H1 (cell line): ENCODE measurements at regions not wholly inside any gene's neighbourhood (a gene's known extent, or its start where the extent isn't known, plus 50 kb on each side); places are given as distances from the start of the nearest gene placed in this dataset.

Experiments
- CTCF ChIA-PET: fragments of 300-600 bp; sonication (Branson Sonifier 250); formaldehyde crosslinking; loops from one replicate; lab custom pipeline; 2021; ENCODE audit not compliant: partially characterized antibody; lab: Charles Lee
- POLR2A ChIA-PET: fragments of 300-600 bp; sonication (Branson Sonifier 250); formaldehyde crosslinking; loops from one replicate; lab custom pipeline; 2021; ENCODE audit warnings: inconsistent platforms; ENCODE audit not compliant: partially characterized antibody; lab: Charles Lee
- DNase-seq, 2 experiments: peaks; one replicate each; pipeline versions ENCODE4 v3.0.0 to v3.0.0-alpha.2; 2010 to 2022; ENCODE audit warnings: low spot score in 2 of 2, low read depth in 1 of 2, mixed read lengths in 1 of 2
- FAIRE-seq: peaks from 2 replicates; lab custom pipeline; 2011; peaks lifted over from hg19 to GRCh38; lab: Jason Lieb, UNC
- H2AFZ ChIP-seq: 2 replicates; pipeline ENCODE4 v1.8.1; 2012; ENCODE audit warnings: low read length, inconsistent platforms
- H2AK5ac ChIP-seq: 2 replicates; pipeline ENCODE4 v1.6.1; 2013; ENCODE audit warnings: low read depth, low read length
- H2BK120ac ChIP-seq: replicated peaks from 2 replicates; pipeline ENCODE3; 2013; ENCODE audit warnings: low read depth, low read length, inconsistent platforms
- H2BK12ac ChIP-seq: 2 replicates; pipeline ENCODE4 v1.6.1; 2013; ENCODE audit warnings: low read depth, low read length
- H2BK15ac ChIP-seq: 2 replicates; pipeline ENCODE4 v1.6.1; 2013; ENCODE audit warnings: low read length
- H2BK20ac ChIP-seq: 2 replicates; pipeline ENCODE4 v1.6.1; 2013; ENCODE audit warnings: low read length
- H2BK5ac ChIP-seq: 2 replicates; pipeline ENCODE4 v1.6.1; 2013; ENCODE audit warnings: low read depth, low read length
- H3K14ac ChIP-seq: 2 replicates; pipeline ENCODE4 v1.6.1; 2013; ENCODE audit warnings: inconsistent platforms; ENCODE audit not compliant: insufficient read length
- H3K18ac ChIP-seq: 2 replicates; pipeline ENCODE4 v1.6.1; 2013; ENCODE audit warnings: low read length; ENCODE audit errors: extremely low read depth
- H3K23ac ChIP-seq: 2 replicates; pipeline ENCODE4 v1.6.1; 2013; ENCODE audit warnings: inconsistent platforms; ENCODE audit not compliant: insufficient read length
- H3K23me2 ChIP-seq: 2 replicates; pipeline ENCODE4 v1.6.1; 2013; ENCODE audit warnings: low read depth, low read length
- H3K27ac ChIP-seq: 2 replicates; pipeline ENCODE4 v1.6.1; 2011; ENCODE audit warnings: low read depth, low read length, inconsistent platforms
- H3K27me3 ChIP-seq, 4 experiments: replicated peaks in 1 of 4; 1 replicate in 1 of 4; 2 replicates in 3 of 4; pipeline versions ENCODE4 v1.6.1 to v1.8.1; 2011 to 2013; ENCODE audit warnings: low read length in 3 of 4, mild to moderate bottlenecking in 3 of 4, inconsistent platforms in 2 of 4, mixed read lengths in 2 of 4, moderate library complexity in 1 of 4; ENCODE audit not compliant: control insufficient read depth in 3 of 4, insufficient read depth in 3 of 4; ENCODE audit errors: extremely low read depth in 1 of 4
- H3K36me3 ChIP-seq, 4 experiments: 2 replicates each; pipeline versions ENCODE4 v1.6.1 to v1.8.1; 2011 to 2013; ENCODE audit warnings: mild to moderate bottlenecking in 4 of 4, low read length in 3 of 4, moderate library complexity in 2 of 4, control low read depth in 1 of 4, inconsistent platforms in 1 of 4; ENCODE audit not compliant: insufficient read depth in 4 of 4, control insufficient read depth in 2 of 4
- H3K4ac ChIP-seq: replicated peaks from 2 replicates; pipeline ENCODE3; 2013; ENCODE audit warnings: low read length, low read depth, mixed read lengths, inconsistent platforms; ENCODE audit not compliant: insufficient read length
- H3K4me1 ChIP-seq, 4 experiments: replicated peaks in 1 of 4; 1 replicate in 1 of 4; 2 replicates in 3 of 4; pipeline versions ENCODE4 v1.6.1 to v1.8.1; 2011 to 2013; ENCODE audit warnings: low read length in 3 of 4, inconsistent platforms in 2 of 4, mixed read lengths in 1 of 4; ENCODE audit not compliant: insufficient read depth in 4 of 4, control insufficient read depth in 3 of 4
- H3K4me2 ChIP-seq, 2 experiments: 2 replicates each; pipeline versions ENCODE4 v1.6.1 to v1.8.1; 2011 to 2013; ENCODE audit warnings: low read depth in 2 of 2, low read length in 2 of 2, control low read depth in 1 of 2, inconsistent platforms in 1 of 2, mild to moderate bottlenecking in 1 of 2; ENCODE audit not compliant: insufficient read depth in 1 of 2
- H3K4me3 ChIP-seq, 4 experiments: fragments of 200-600, 300-600 bp in 1 of 4; sonication (generic), shearing (Covaris generic), sonication (Bioruptor Twin) in 1 of 4; 2 replicates each; pipeline versions ENCODE4 v1.5.1 to v1.8.1; 2011 to 2016; ENCODE audit warnings: low read length in 4 of 4, low read depth in 3 of 4, control low read depth in 2 of 4, inconsistent platforms in 2 of 4, mild to moderate bottlenecking in 2 of 4, mixed read lengths in 1 of 4, moderate library complexity in 1 of 4; ENCODE audit not compliant: insufficient read depth in 2 of 4; ENCODE audit errors: extremely low read depth in 1 of 4
- H3K56ac ChIP-seq: replicated peaks from 2 replicates; pipeline ENCODE3; 2013; ENCODE audit warnings: low read depth, mild to moderate bottlenecking, mixed read lengths, low read length, inconsistent platforms; ENCODE audit not compliant: insufficient read length
- H3K79me1 ChIP-seq: 2 replicates; pipeline ENCODE4 v1.6.1; 2013; ENCODE audit warnings: low read depth, low read length, control low read depth
- H3K79me2 ChIP-seq, 2 experiments: 2 replicates each; pipeline versions ENCODE4 v1.6.1 to v1.8.1; 2012 to 2013; ENCODE audit warnings: low read length in 2 of 2, mild to moderate bottlenecking in 2 of 2, inconsistent platforms in 1 of 2; ENCODE audit not compliant: insufficient read depth in 2 of 2, control insufficient read depth in 1 of 2
- H3K9ac ChIP-seq, 4 experiments: replicated peaks in 1 of 4; 1 replicate in 1 of 4; 2 replicates in 3 of 4; pipeline versions ENCODE4 v1.6.1 to v1.8.1; 2011 to 2013; ENCODE audit warnings: low read depth in 3 of 4, low read length in 3 of 4, control low read depth in 2 of 4, mild to moderate bottlenecking in 2 of 4, moderate library complexity in 2 of 4, inconsistent platforms in 1 of 4; ENCODE audit errors: extremely low read depth in 1 of 4
- H3K9me3 ChIP-seq, 2 experiments: 2 replicates each; pipeline versions ENCODE4 v1.6.1 to v1.8.1; 2012 to 2013; ENCODE audit warnings: mild to moderate bottlenecking in 2 of 2, moderate library complexity in 2 of 2, control low read depth in 1 of 2, inconsistent platforms in 1 of 2, low read depth in 1 of 2, low read length in 1 of 2, mixed read lengths in 1 of 2; ENCODE audit not compliant: insufficient read depth in 2 of 2
- H4K20me1 ChIP-seq, 2 experiments: replicated peaks in 1 of 2; 2 replicates each; pipeline versions ENCODE3 to v1.8.1; 2011 to 2013; ENCODE audit warnings: inconsistent platforms in 2 of 2, low read length in 2 of 2, mild to moderate bottlenecking in 1 of 2; ENCODE audit not compliant: insufficient read depth in 2 of 2, control insufficient read depth in 1 of 2
- H4K5ac ChIP-seq: 2 replicates; pipeline ENCODE4 v1.6.1; 2013; ENCODE audit warnings: low read length, low read depth, mixed read lengths, inconsistent platforms; ENCODE audit not compliant: insufficient read length
- H4K8ac ChIP-seq: 2 replicates; pipeline ENCODE4 v1.8.0; 2013; ENCODE audit warnings: mild to moderate bottlenecking, moderate library complexity, low read length, inconsistent platforms; ENCODE audit not compliant: insufficient read depth; ENCODE audit errors: extremely low read depth
- H4K91ac ChIP-seq: replicated peaks from 2 replicates; pipeline ENCODE3; 2013; ENCODE audit warnings: low read length, mixed read lengths, inconsistent platforms; ENCODE audit not compliant: insufficient read length
- ATF2 ChIP-seq: IDR thresholded peaks from 2 replicates; pipeline ENCODE4 v1.6.1; 2012; ENCODE audit warnings: low read length, inconsistent platforms
- CBX8 ChIP-seq: fragments of 300-800, 300-1000 bp; sonication (generic); IDR thresholded peaks from 2 replicates; pipeline ENCODE4 v1.7.1; 2016; ENCODE audit warnings: low read depth, low read length, borderline replicate concordance
- EGR1 ChIP-seq: IDR thresholded peaks from 2 replicates; pipeline ENCODE4 v1.6.1; 2011; ENCODE audit warnings: low read depth, low read length, borderline replicate concordance
- FOSL1 ChIP-seq: IDR thresholded peaks from 2 replicates; pipeline ENCODE4 v1.6.1; 2011; ENCODE audit warnings: mild to moderate bottlenecking, low read depth, low read length, moderate library complexity; ENCODE audit not compliant: insufficient read depth
- GABPA ChIP-seq: IDR thresholded peaks from 2 replicates; pipeline ENCODE4 v1.6.1; 2011; ENCODE audit warnings: mild to moderate bottlenecking, low read length, moderate library complexity, borderline replicate concordance; ENCODE audit not compliant: insufficient read depth
- HDAC6 ChIP-seq: IDR thresholded peaks from one replicate; pipeline ENCODE4 v1.7.1; 2012; ENCODE audit warnings: low read depth, mild to moderate bottlenecking, inconsistent platforms, low read length, moderate library complexity
- NRF1 ChIP-seq: IDR thresholded peaks from 2 replicates; pipeline ENCODE4 v1.6.1; 2011; ENCODE audit warnings: mild to moderate bottlenecking, low read depth, low read length, improper control_type of control experiment
- POLR2A ChIP-seq, 2 experiments: IDR thresholded peaks; 1 replicate in 1 of 2; 2 replicates in 1 of 2; pipeline ENCODE4 v1.6.1; 2011; ENCODE audit warnings: low read depth in 2 of 2, low read length in 2 of 2, mild to moderate bottlenecking in 2 of 2; ENCODE audit errors: control extremely low read depth in 1 of 2
- RBBP5 ChIP-seq: IDR thresholded peaks from 2 replicates; pipeline ENCODE4 v1.7.1; 2012; ENCODE audit warnings: low read depth, mild to moderate bottlenecking, inconsistent platforms, low read length, moderate library complexity, borderline replicate concordance
- RNF2 ChIP-seq: fragments of 200-900, 300-1000 bp; sonication (generic); IDR thresholded peaks from 2 replicates; pipeline ENCODE4 v1.7.1; 2016; ENCODE audit warnings: borderline replicate concordance, low read depth, mild to moderate bottlenecking, antibody characterized with exemption, low read length; ENCODE audit not compliant: poor library complexity, severe bottlenecking; ENCODE audit errors: missing control alignments
- RXRA ChIP-seq: IDR thresholded peaks from 2 replicates; pipeline ENCODE4 v1.6.1; 2011; ENCODE audit warnings: low read depth, mild to moderate bottlenecking, low read length, moderate library complexity; ENCODE audit not compliant: insufficient read depth
- SUZ12 ChIP-seq: fragments of 200-600 bp; sonication (generic); IDR thresholded peaks from 2 replicates; pipeline ENCODE4 v1.6.1; 2012; ENCODE audit warnings: mild to moderate bottlenecking, inconsistent platforms, low read length, moderate library complexity, mixed read lengths
- TAF7 ChIP-seq: optimal IDR thresholded peaks from 2 replicates; pipeline ENCODE3; 2011; ENCODE audit warnings: low read depth, mild to moderate bottlenecking, inconsistent platforms, low read length, moderate library complexity, borderline replicate concordance
- WGBS, 2 experiments: shearing (Covaris generic) in 1 of 2; methylation state at CpG; one replicate each; pipeline versions ENCODE4 v1.1.6 to v1.1.7; 2013 to 2015; ENCODE audit warnings: low lambda C conversion rate in 2 of 2, mixed read lengths in 2 of 2, inconsistent platforms in 1 of 2, low coverage in 1 of 2, missing lambda C conversion rate in 1 of 2; ENCODE audit not compliant: insufficient replicate concordance in 2 of 2, insufficient coverage in 1 of 2, insufficient read length in 1 of 2; ENCODE audit errors: extremely low coverage in 1 of 2, missing lambda C conversion rate in 1 of 2; 5-methylcytosine and 5-hydroxymethylcytosine counted together

GRCh38 chr6:121770943-121771342 lies 335.5 kb downstream of the GJA1 start:
- Histone ChIP-seq H3K23me2 (no peaks in the 10 kb centered on the region; the same call in 1 of the 2 replicates), H3K4me2 (no peak overlapping the region), H2AFZ (no peak overlapping the region), H3K4ac (no peak overlapping the region), H2BK5ac (no peak overlapping the region), H3K4me1 (no peaks in the 10 kb centered on the region), H3K18ac (no peak overlapping the region), H2BK120ac (no peak overlapping the region), H3K23ac (no peak overlapping the region), H3K27ac (no peak overlapping the region), H3K79me2 (no peaks in the 10 kb centered on the region), H4K8ac (no peak overlapping the region), H4K20me1 (no peaks in the 10 kb centered on the region), H2BK20ac (no peak overlapping the region), H3K9ac (no peak overlapping the region), H3K79me1 (no peaks in the 10 kb centered on the region), H3K14ac (no peak overlapping the region), H3K9me3 (no peaks in the 10 kb centered on the region), H4K91ac (no peak overlapping the region), H3K36me3 (no peaks in the 10 kb centered on the region), H4K5ac (no peak overlapping the region), H3K56ac (no peak overlapping the region), H3K4me3 (no peak overlapping the region), H2BK12ac (no peak overlapping the region), H2BK15ac (no peak overlapping the region), H3K27me3 (no peaks in the 10 kb centered on the region), H2AK5ac (no peak overlapping the region)
- CTCF ChIA-PET, result interaction anchor here (0.8 kb wide), 1 partner anchor 414 kb away, joined by 5 read pairs; no protein-coding TSS in a partner anchor
- 92% methylated on average over 2 of the region's 2 CpGs; no CpG with 5 or more reads in 1 of the 2 experiments for WGBS, 2 experiments
- DNase-seq (no peak), FAIRE-seq (no peak)
- POLR2A ChIA-PET, result interaction anchor here (0.6 kb wide), 1 partner anchor 334 kb away, joined by 3 read pairs; no protein-coding TSS in a partner anchor
- TF ChIP-seq HDAC6 (no peak), POLR2A (IDR thresholded peaks at IDR 0.05; ENCODE audit: control extremely low read depth in 1 of 2, low read depth in 2 of 2, low read length in 2 of 2) (no peak), NRF1 (no peak), SUZ12 (no peak), RNF2 (no peak), GABPA (no peak), CBX8 (no peak), FOSL1 (no peak), EGR1 (no peak), ATF2 (no peak), TAF7 (no peak), RBBP5 (no peak), RXRA (no peak)
- TF ChIP-seq, all 59 proteins: peak for 0
